Osteocyte (in vitro differentiated cells): ENCODE measurements at regions not wholly inside any gene's neighbourhood (a gene's known extent, or its start where the extent isn't known, plus 50 kb on each side); places are given as distances from the start of the nearest gene placed in this dataset.

Experiments used
- DNase-seq: peaks from one replicate; pipeline ENCODE4 v3.0.0; 2021; ENCODE audit warnings: mixed read lengths; ENCODE audit not compliant: unreplicated experiment; ENCODE audit errors: extremely low spot score
- H3K27ac Mint-ChIP-seq: one replicate; pipeline ENCODE4 v1.8.0; 2021; ENCODE audit warnings: mild to moderate bottlenecking, mixed read lengths; ENCODE audit not compliant: unreplicated experiment
- H3K27me3 Mint-ChIP-seq: one replicate; pipeline ENCODE4 v1.8.0; 2021; ENCODE audit warnings: mixed read lengths; ENCODE audit not compliant: unreplicated experiment
- H3K36me3 Mint-ChIP-seq: one replicate; pipeline ENCODE4 v1.8.0; 2021; ENCODE audit warnings: mixed read lengths; ENCODE audit not compliant: unreplicated experiment
- H3K4me1 Mint-ChIP-seq: one replicate; pipeline ENCODE4 v1.8.0; 2021; ENCODE audit warnings: mixed read lengths; ENCODE audit not compliant: unreplicated experiment
- H3K4me3 Mint-ChIP-seq: one replicate; pipeline ENCODE4 v1.8.0; 2021; ENCODE audit warnings: mild to moderate bottlenecking, moderate library complexity, mixed read lengths; ENCODE audit not compliant: unreplicated experiment
- H3K9me3 Mint-ChIP-seq: one replicate; pipeline ENCODE4 v1.8.0; 2021; ENCODE audit warnings: mixed read lengths; ENCODE audit not compliant: unreplicated experiment
- TF ChIP-seq, protein P1 (sequence below): fragments of 200-600 bp; sonication (generic); IDR thresholded peaks from 2 replicates; pipeline ENCODE4 v1.5.0; 2021; ENCODE audit warnings: antibody characterized with exemption, mild to moderate bottlenecking, moderate library complexity

GRCh38 chr1:30406996-30407864, 316.2 kb downstream of the MATN1 start:
- no peaks in the 10 kb centered on the region for H3K27me3 Mint-ChIP-seq
- no peak overlapping the region for H3K27ac Mint-ChIP-seq
- no peaks in the 10 kb centered on the region for H3K36me3 Mint-ChIP-seq
- DNase-seq, result peak; percentile 70
- H3K4me3 Mint-ChIP-seq, result no peak overlapping the region
- TF ChIP-seq, protein P1, sequence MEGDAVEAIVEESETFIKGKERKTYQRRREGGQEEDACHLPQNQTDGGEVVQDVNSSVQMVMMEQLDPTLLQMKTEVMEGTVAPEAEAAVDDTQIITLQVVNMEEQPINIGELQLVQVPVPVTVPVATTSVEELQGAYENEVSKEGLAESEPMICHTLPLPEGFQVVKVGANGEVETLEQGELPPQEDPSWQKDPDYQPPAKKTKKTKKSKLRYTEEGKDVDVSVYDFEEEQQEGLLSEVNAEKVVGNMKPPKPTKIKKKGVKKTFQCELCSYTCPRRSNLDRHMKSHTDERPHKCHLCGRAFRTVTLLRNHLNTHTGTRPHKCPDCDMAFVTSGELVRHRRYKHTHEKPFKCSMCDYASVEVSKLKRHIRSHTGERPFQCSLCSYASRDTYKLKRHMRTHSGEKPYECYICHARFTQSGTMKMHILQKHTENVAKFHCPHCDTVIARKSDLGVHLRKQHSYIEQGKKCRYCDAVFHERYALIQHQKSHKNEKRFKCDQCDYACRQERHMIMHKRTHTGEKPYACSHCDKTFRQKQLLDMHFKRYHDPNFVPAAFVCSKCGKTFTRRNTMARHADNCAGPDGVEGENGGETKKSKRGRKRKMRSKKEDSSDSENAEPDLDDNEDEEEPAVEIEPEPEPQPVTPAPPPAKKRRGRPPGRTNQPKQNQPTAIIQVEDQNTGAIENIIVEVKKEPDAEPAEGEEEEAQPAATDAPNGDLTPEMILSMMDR, result no peak
- H3K9me3 Mint-ChIP-seq, result no peaks in the 10 kb centered on the region
- H3K4me1 Mint-ChIP-seq, result no peaks in the 10 kb centered on the region

- no peaks in the 10 kb centered on the region for H3K4me1 Mint-ChIP-seq
- H3K36me3 Mint-ChIP-seq, result no peaks in the 10 kb centered on the region
- H3K4me3 Mint-ChIP-seq, result no peak overlapping the region
- peak; percentile 38 for DNase-seq
- TF ChIP-seq, protein P1, result no peak
- H3K27me3 Mint-ChIP-seq, result no peaks in the 10 kb centered on the region
- no peaks in the 10 kb centered on the region for H3K9me3 Mint-ChIP-seq
- no peak overlapping the region for H3K27ac Mint-ChIP-seq
These were observed 317.7 kb downstream of the MATN1 start for GRCh38 chr1:30405631-30406212.

- Mint-ChIP-seq H3K27me3 (no peaks in the 10 kb centered on the region), H3K27ac (no peak overlapping the region), H3K9me3 (no peaks in the 10 kb centered on the region), H3K4me1 (no peaks in the 10 kb centered on the region), H3K36me3 (no peaks in the 10 kb centered on the region), H3K4me3 (no peak overlapping the region)
- TF ChIP-seq, protein P1, result no peak
- peak; percentile 65 for DNase-seq
These were observed 318.3 kb downstream of the MATN1 start for GRCh38 chr1:30405081-30405480.

DNA sequence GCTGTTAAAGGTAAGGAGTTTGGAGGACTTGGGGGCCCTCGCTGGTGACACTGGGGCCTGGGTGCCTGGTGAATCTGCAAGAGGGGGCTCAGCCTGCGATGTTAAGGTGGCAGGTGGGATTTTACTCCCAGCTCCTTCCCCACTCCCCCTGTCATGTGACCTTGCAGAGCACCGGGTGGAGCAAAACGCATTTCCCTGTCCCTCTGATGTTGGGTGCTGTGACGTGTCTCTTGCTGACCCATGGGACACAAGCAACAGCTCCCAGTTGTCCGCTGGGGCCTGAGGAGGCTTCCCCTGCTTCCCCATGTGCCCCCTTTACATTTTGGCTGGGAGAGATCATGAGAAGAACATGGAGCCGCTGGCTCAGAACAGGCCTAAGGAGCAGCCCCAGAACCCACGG, 319.0 kb downstream of the MATN1 start:
- Mint-ChIP-seq H3K4me3 (no peak overlapping the region), H3K36me3 (no peaks in the 10 kb centered on the region)
- TF ChIP-seq, protein P1, result no peak

GRCh38 chr1:30403726-30404125, 319.7 kb downstream of the MATN1 start:
- no peaks in the 10 kb centered on the region for H3K27me3 Mint-ChIP-seq
- no peaks in the 10 kb centered on the region for H3K9me3 Mint-ChIP-seq
- DNase-seq, result no peak
- H3K4me3 Mint-ChIP-seq, result no peak overlapping the region
- TF ChIP-seq, protein P1, result no peak
- H3K36me3 Mint-ChIP-seq, result no peaks in the 10 kb centered on the region
- H3K4me1 Mint-ChIP-seq, result no peaks in the 10 kb centered on the region
- no peak overlapping the region for H3K27ac Mint-ChIP-seq

More for the DNA sequence above, 319.0 kb downstream of the MATN1 start:
- Mint-ChIP-seq H3K9me3 (no peaks in the 10 kb centered on the region), H3K4me1 (no peaks in the 10 kb centered on the region), H3K27ac (no peak overlapping the region), H3K27me3 (no peaks in the 10 kb centered on the region)
- peak; percentile 53 for DNase-seq
